DND-41 (cell line): ENCODE measurements at regions not wholly inside any gene's neighbourhood (a gene's known extent, or its start where the extent isn't known, plus 50 kb on each side); places are given as distances from the start of the nearest gene placed in this dataset.

ENCODE experiments used
- ATAC-seq: fragments of 200-7000 bp; cut with Tn5 transposase; 3 replicates; pipeline ENCODE4 v1.9.1; 2021; ENCODE audit warnings: low read depth; ENCODE audit not compliant: insufficient read depth
- DNase-seq: peaks from one replicate; pipeline ENCODE4 v3.0.0-alpha.2; 2020
- H2AFZ ChIP-seq: 2 replicates; pipeline ENCODE4 v1.6.0; 2012; ENCODE audit warnings: low read depth, low read length
- H3K27ac ChIP-seq: 2 replicates; pipeline ENCODE4 v1.5.1; 2012; ENCODE audit warnings: low read length, inconsistent platforms
- H3K27me3 ChIP-seq: fragments of 200-600 bp; sonication (generic); 2 replicates; pipeline ENCODE4 v1.6.0; 2012; ENCODE audit warnings: low read length, mild to moderate bottlenecking, inconsistent platforms; ENCODE audit not compliant: insufficient read depth, poor library complexity
- H3K36me3 ChIP-seq: 2 replicates; pipeline ENCODE4 v1.5.1; 2012; ENCODE audit warnings: low read length, inconsistent platforms; ENCODE audit not compliant: insufficient read depth
- H3K4me1 ChIP-seq: 2 replicates; pipeline ENCODE4 v1.5.1; 2012; ENCODE audit warnings: mild to moderate bottlenecking, low read length; ENCODE audit not compliant: insufficient read depth
- H3K4me2 ChIP-seq: 2 replicates; pipeline ENCODE4 v1.6.0; 2012; ENCODE audit warnings: mild to moderate bottlenecking, moderate library complexity, low read length, inconsistent platforms; ENCODE audit not compliant: insufficient read depth
- H3K4me3 ChIP-seq, 2 experiments: fragments of 200-600 bp in 1 of 2; shearing (Covaris generic) in 1 of 2; 2 replicates each; pipeline ENCODE4 v1.5.1; 2012 to 2016; ENCODE audit warnings: inconsistent platforms in 2 of 2, low read length in 2 of 2, mild to moderate bottlenecking in 2 of 2, low read depth in 1 of 2, moderate library complexity in 1 of 2
- H3K79me2 ChIP-seq: 2 replicates; pipeline ENCODE4 v1.6.0; 2012; ENCODE audit warnings: low read length, inconsistent platforms; ENCODE audit not compliant: insufficient read depth
- H3K9ac ChIP-seq: 2 replicates; pipeline ENCODE4 v1.6.0; 2012; ENCODE audit warnings: low read depth, mild to moderate bottlenecking, inconsistent platforms, low read length, moderate library complexity
- H3K9me3 ChIP-seq: 2 replicates; pipeline ENCODE4 v1.5.1; 2012; ENCODE audit warnings: low read length, moderate library complexity, mild to moderate bottlenecking, inconsistent platforms; ENCODE audit not compliant: insufficient read depth, severe bottlenecking
- H4K20me1 ChIP-seq: 2 replicates; pipeline ENCODE4 v1.6.0; 2012; ENCODE audit warnings: low read length; ENCODE audit not compliant: insufficient read depth
- EZH2 ChIP-seq: IDR thresholded peaks from 3 replicates; pipeline ENCODE4 v1.6.1; 2012; ENCODE audit warnings: borderline replicate concordance, low read depth, mild to moderate bottlenecking, moderate library complexity, low read length, inconsistent platforms; ENCODE audit not compliant: severe bottlenecking
- TF ChIP-seq, protein P1 (sequence below): IDR thresholded peaks from 2 replicates; pipeline ENCODE4 v1.5.1; 2012; ENCODE audit warnings: borderline replicate concordance, low read length, moderate library complexity, mild to moderate bottlenecking; ENCODE audit not compliant: poor library complexity, severe bottlenecking; ENCODE audit errors: extremely low read depth

DNA sequence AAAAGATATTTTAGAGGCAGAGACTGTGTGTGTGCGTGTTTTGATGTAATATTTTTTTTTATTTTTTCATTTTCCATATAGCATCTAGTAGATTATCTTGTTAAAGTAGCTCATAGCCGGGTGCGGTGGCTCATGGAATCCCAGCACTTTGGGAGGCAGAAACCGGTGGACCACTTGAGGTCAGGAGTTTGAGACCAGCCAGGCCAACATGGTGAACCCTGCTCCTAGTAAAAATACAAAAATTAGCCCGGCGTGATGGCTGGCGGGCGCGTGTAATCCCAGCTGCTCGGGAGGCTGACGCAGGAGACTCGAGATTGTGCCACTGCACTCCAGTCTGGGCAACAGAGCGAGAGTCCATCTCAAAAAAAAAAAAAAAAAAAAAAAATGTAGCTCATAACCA lies 1481.2 kb upstream of the CADM2 start:
- H4K20me1 ChIP-seq, result no peaks in the 10 kb centered on the region
- DNase-seq (no peak), ATAC-seq (no peak)
- H3K79me2 ChIP-seq, result no peaks in the 10 kb centered on the region
- no peaks in the 10 kb centered on the region for H3K9me3 ChIP-seq
- TF ChIP-seq, protein P1, sequence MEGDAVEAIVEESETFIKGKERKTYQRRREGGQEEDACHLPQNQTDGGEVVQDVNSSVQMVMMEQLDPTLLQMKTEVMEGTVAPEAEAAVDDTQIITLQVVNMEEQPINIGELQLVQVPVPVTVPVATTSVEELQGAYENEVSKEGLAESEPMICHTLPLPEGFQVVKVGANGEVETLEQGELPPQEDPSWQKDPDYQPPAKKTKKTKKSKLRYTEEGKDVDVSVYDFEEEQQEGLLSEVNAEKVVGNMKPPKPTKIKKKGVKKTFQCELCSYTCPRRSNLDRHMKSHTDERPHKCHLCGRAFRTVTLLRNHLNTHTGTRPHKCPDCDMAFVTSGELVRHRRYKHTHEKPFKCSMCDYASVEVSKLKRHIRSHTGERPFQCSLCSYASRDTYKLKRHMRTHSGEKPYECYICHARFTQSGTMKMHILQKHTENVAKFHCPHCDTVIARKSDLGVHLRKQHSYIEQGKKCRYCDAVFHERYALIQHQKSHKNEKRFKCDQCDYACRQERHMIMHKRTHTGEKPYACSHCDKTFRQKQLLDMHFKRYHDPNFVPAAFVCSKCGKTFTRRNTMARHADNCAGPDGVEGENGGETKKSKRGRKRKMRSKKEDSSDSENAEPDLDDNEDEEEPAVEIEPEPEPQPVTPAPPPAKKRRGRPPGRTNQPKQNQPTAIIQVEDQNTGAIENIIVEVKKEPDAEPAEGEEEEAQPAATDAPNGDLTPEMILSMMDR, result no peak
- no peak for TF ChIP-seq EZH2
- no peak overlapping the region for H3K9ac ChIP-seq
- no peak overlapping the region for H2AFZ ChIP-seq
- H3K27ac ChIP-seq, result no peak overlapping the region
- no peaks in the 10 kb centered on the region for H3K36me3 ChIP-seq
- no peaks in the 10 kb centered on the region for H3K4me1 ChIP-seq
- H3K27me3 ChIP-seq, result no peaks in the 10 kb centered on the region
- no peak overlapping the region for H3K4me3 ChIP-seq
- no peak overlapping the region for H3K4me2 ChIP-seq

DNA sequence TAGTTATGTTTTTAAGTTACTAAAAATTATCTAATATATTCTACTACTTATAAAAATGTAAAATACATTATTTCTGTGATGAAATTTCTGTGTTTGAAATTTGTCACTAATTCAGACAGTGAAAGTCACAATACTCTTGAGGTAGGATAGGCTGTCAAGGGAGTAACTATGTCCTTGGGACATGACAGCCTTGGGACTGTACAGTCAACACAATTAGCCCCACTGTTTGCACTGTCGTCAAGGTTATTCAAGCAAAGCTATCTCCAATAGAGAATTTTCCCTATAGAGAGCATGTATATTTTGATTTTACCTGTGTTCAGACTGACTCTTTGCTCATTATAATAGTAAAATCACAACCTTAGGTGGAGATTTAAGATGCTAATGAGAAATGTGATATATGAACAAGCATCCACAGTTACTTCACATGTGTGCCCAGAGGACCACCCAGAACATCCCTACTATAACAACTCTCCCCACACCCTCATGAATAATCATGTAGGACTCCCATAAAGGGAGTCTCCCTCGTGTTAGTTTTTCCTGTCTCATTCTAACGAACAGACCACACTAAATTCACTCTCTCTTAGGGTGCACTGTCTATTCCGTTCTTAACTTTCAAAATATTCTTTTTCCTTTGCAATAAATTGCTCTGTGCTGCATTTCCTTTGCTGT lies 1476.3 kb upstream of the CADM2 start:
- no peak overlapping the region for H3K9ac ChIP-seq
- no peak overlapping the region for H3K4me2 ChIP-seq
- H3K4me1 ChIP-seq, result peaks cover 4% of the 10 kb centered on the region
- ATAC-seq, result no peak
- H4K20me1 ChIP-seq, result no peaks in the 10 kb centered on the region
- H3K27me3 ChIP-seq, result no peaks in the 10 kb centered on the region
- TF ChIP-seq, protein P1, result no peak
- TF ChIP-seq EZH2, result no peak
- no peaks in the 10 kb centered on the region for H3K9me3 ChIP-seq
- no peaks in the 10 kb centered on the region for H3K36me3 ChIP-seq
- H3K79me2 ChIP-seq, result no peaks in the 10 kb centered on the region
- no peak overlapping the region for H3K27ac ChIP-seq
- no peak for DNase-seq
- H3K4me3 ChIP-seq, result no peak overlapping the region
- H2AFZ ChIP-seq, result no peak overlapping the region

DNA sequence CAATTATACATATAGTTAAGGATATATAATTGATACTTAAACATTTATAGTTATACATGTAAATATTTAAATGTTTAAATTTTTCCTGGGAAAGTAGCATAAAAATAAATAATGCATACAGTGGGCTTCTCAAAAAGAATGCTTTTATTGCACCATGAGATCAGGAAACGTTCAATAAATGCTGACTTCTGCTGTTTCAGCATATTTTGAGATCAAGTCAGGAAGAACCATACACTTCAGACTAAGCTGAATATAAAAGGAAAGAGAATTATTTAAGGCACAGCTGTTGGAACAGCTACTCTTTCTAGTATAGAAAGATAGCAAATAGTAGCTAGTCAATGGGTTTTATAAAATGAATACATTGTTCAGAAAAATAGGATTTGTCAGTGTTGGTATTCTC lies 1462.3 kb upstream of the CADM2 start:
- H2AFZ ChIP-seq, result no peak overlapping the region
- DNase-seq, result no peak
- H3K9ac ChIP-seq, result no peak overlapping the region
- H3K36me3 ChIP-seq, result no peaks in the 10 kb centered on the region
- H3K27me3 ChIP-seq, result no peaks in the 10 kb centered on the region
- no peaks in the 10 kb centered on the region for H3K79me2 ChIP-seq
- H3K4me3 ChIP-seq, result no peak overlapping the region
- no peaks in the 10 kb centered on the region for H3K9me3 ChIP-seq
- H3K4me2 ChIP-seq, result no peak overlapping the region
- ATAC-seq, result no peak
- no peak overlapping the region for H3K27ac ChIP-seq
- TF ChIP-seq, protein P1, result no peak
- TF ChIP-seq EZH2, result no peak
- H4K20me1 ChIP-seq, result no peaks in the 10 kb centered on the region
- H3K4me1 ChIP-seq, result no peaks in the 10 kb centered on the region
